HG02884 (cell line): ENCODE measurements at regions not wholly inside any gene's neighbourhood (a gene's known extent, or its start where the extent isn't known, plus 50 kb on each side); places are given as distances from the start of the nearest gene placed in this dataset.
"Not testable (repeated sequence)": the region's sequence is repeated elsewhere in the genome, so short reads cannot be mapped to it uniquely, and the experiment has no call there.

Source experiments
- ATAC-seq: cut with Tn5 transposase; IDR thresholded peaks from one replicate; pipeline ENCODE4 v1.9.1; 2021; ENCODE audit warnings: mild to moderate bottlenecking, moderate library complexity; ENCODE audit not compliant: unreplicated experiment

GRCh38 chr20:22732751-22733150 lies 148.4 kb upstream of the FOXA2 start:
- no peak for ATAC-seq

- not testable (repeated sequence) for ATAC-seq
These were observed 150.7 kb upstream of the FOXA2 start for GRCh38 chr20:22734946-22735647.

GRCh38 chr20:22740829-22741228 lies 156.5 kb upstream of the FOXA2 start:
- no peak for ATAC-seq

GRCh38 chr20:22744341-22745193 lies 160.2 kb upstream of the FOXA2 start:
- ATAC-seq, result no peak

GRCh38 chr20:22745194-22745500 lies 160.8 kb upstream of the FOXA2 start:
- no peak for ATAC-seq

GRCh38 chr20:22746957-22747356 lies 162.6 kb upstream of the FOXA2 start:
- ATAC-seq, result no peak

GRCh38 chr20:22752324-22752723 lies 168.0 kb upstream of the FOXA2 start:
- ATAC-seq, result no peak

- no peak for ATAC-seq
These were observed 173.2 kb upstream of the FOXA2 start for GRCh38 chr20:22757424-22758183.

- no peak for ATAC-seq
These were observed 174.4 kb upstream of the FOXA2 start for GRCh38 chr20:22758815-22759214.

GRCh38 chr20:22762576-22763256 lies 178.3 kb upstream of the FOXA2 start:
- ATAC-seq, result no peak

- ATAC-seq, result no peak
These were observed 179.0 kb upstream of the FOXA2 start for GRCh38 chr20:22763257-22763906.

GRCh38 chr20:22768266-22769178 lies 184.2 kb upstream of the FOXA2 start:
- ATAC-seq, result no peak

- ATAC-seq, result no peak
These were observed 185.9 kb upstream of the FOXA2 start for GRCh38 chr20:22770241-22770800.

GRCh38 chr20:22771706-22772105 lies 187.3 kb upstream of the FOXA2 start:
- ATAC-seq, result no peak

- no peak for ATAC-seq
These were observed 189.0 kb upstream of the FOXA2 start for GRCh38 chr20:22773344-22773743.

GRCh38 chr20:22775256-22775655 lies 190.9 kb upstream of the FOXA2 start:
- ATAC-seq, result no peak

- no peak for ATAC-seq
These were observed 191.3 kb upstream of the FOXA2 start for GRCh38 chr20:22775671-22776139.

GRCh38 chr20:22776369-22776768 lies 192.0 kb upstream of the FOXA2 start:
- ATAC-seq, result no peak

- no peak for ATAC-seq
These were observed 195.5 kb upstream of the FOXA2 start for GRCh38 chr20:22779878-22780277.
